Fibroblast of skin of left quadriceps (primary cell): ENCODE measurements at regions not wholly inside any gene's neighbourhood (a gene's known extent, or its start where the extent isn't known, plus 50 kb on each side); places are given as distances from the start of the nearest gene placed in this dataset.
"Not testable (repeated sequence)": the region's sequence is repeated elsewhere in the genome, so short reads cannot be mapped to it uniquely, and the experiment has no call there.

Experiments
- DNase-seq, 2 experiments: peaks; one replicate each; pipeline ENCODE4 v3.0.0-alpha.2; 2013; ENCODE audit warnings: low read depth in 2 of 2

DNA sequence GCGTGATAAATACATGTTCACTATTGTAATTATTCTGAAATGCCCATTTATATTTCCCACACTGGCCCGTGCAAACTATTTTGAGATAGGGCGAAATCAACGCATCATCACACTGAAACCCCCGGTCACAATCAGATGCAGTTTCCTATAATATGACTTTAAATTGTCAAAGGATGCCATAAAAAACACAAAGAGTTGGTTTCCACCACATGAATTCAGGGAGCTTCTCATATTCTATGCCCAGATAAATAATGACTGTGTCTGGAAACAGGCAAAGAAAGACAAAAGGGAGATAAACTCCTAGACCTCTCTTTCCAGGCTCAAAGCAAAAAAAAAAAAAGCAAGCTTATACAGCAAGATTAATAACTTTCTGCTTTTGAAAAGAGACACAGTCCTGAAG lies 375.8 kb upstream of the AKR1E2 start:
- DNase-seq = no peak

DNA sequence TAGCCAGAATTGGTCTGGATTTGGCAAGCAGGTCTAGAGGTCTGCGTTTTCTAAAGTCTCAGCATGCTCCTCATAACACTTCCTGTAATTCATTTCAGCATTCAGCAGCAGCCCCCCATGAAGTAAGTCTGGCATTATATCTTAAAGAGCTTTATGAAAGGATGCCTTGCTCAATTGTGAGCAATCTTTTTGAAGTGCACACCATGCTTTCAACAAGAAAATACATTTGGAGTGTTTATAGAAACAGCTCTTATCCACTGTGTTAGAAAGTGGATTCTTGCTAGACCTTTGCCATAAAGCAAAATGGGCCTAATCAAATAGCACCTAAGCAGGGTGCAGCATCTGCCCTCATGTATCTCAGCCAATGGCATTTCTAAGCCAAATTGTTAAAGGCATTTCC lies 378.0 kb upstream of the AKR1E2 start:
- DNase-seq = no peak

DNA sequence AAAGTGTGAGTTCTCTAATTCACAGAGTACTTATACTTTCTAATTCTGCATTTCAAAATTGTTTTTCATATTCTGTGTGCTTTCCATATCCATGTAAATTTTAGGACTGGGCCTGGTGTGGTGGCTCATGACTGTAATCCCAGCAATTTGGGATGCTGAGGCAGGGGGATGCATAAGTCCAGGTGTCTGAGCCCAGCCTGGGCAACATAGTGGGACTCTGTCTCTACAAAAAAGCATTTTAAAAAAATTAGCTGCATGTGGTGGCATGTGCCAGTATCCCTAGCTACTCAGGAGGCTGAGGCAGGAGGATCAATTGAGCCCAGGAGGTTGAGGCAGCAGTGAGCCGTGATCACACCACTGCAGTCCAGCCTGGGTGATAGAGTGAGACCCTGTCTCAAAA lies 382.6 kb upstream of the AKR1E2 start:
- no peak for DNase-seq

DNA sequence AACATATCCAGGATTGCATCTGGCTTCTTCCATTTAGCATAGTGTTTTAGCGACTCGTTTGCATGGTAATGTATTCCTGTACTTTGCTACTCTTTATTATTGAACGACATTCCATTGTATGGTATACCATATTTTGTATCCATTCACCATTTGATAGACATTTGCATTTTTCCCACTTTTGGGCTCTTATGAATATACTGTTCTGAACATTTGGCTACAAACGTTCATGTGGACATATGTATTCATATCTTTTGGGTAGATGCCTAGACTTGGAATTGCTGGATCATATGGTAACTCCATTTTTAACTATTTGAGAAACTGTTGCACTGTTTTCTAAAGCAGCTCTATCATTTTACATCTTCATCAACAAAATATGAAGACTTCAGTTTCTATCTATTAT lies 383.7 kb upstream of the AKR1E2 start:
- no peak for DNase-seq

GRCh38 chr10:4440260-4440659 lies 385.7 kb upstream of the AKR1E2 start:
- no peak for DNase-seq

- DNase-seq = no peak
Observed at GRCh38 chr10:4437791-4438190, 388.2 kb upstream of the AKR1E2 start.

DNA sequence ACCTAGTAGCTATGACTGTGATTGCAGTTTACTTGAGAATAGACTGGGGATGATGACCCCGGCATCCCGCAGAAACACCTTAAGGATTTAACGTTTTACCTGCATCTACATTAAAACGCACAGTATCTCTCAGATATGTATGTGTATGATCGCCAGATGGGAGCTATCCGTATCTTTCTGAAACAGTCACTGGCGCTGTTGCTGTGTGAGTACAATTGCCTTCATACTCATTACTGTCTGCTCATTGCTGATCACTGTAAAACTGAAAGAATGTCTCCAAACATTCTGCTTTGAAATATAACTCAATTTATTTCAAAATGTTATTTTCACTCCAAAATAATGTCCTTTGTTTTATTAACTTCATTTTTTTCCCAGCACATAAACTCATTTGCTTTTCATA lies 388.9 kb upstream of the AKR1E2 start:
- no peak for DNase-seq

- no peak for DNase-seq
Observed at GRCh38 chr10:4436103-4436502, 389.9 kb upstream of the AKR1E2 start.

DNA sequence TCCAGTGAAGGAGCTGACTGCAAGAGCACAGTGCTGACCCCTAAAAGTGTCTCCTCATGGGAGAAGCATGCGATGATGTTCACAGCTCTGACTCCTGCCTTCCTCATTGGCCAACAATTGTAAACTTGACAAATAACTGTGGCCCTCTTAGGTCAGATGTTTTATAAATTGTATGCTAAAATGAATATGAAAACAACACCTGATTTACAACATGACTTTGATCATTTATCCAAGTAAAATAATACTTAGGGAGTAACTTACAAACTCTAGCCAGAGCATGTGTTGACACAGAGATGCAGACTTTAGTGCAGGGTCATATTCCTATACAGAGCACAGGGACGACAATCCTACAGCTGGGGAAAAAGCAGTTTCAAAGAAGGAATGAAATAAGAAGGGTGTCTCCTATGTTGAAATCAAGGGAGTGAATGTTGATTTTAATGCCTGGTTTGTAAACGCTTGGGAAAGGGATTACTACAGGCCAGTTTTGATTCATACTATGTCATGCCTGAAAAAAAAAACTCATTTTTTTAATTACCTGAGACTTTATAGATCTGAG lies 391.4 kb upstream of the AKR1E2 start:
- DNase-seq = no peak

- no peak for DNase-seq
Observed at GRCh38 chr10:4434105-4434504, 391.9 kb upstream of the AKR1E2 start.

DNA sequence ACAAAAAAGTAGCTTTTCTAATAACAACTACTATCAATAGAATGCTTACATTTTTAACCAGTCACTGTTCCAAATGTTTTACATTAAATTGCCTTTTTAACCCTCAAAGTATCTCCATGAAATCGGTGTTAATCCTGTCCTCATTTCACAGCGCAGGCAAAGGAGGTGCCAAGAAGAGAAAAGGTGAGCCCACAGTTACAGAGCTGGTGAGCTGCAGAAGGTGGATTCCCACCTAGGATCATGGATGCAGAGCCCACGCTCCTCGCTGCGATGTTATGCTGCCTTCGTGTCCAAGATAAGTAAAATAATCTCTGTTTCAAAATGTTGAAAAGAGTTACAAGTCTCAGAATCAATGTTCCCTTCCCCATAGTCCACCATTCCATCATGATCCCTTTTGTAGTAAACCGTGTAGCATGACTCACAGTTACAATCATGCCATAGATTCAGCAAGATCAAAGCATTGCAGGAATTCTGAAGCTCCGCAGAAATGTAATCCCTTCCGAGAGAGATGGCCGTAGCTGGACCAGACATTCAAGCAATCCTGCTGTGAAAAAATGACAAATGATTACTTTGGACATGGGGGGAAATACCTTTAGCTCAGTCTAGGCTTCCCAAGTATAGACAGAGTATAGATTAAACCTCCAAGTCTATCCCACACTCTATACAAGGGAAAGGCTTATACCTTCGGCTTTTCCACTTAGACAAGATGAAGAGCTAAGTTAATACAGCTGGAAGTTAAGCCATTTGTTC lies 394.7 kb upstream of the AKR1E2 start:
- peak; percentile 83 to 84 for DNase-seq

DNA sequence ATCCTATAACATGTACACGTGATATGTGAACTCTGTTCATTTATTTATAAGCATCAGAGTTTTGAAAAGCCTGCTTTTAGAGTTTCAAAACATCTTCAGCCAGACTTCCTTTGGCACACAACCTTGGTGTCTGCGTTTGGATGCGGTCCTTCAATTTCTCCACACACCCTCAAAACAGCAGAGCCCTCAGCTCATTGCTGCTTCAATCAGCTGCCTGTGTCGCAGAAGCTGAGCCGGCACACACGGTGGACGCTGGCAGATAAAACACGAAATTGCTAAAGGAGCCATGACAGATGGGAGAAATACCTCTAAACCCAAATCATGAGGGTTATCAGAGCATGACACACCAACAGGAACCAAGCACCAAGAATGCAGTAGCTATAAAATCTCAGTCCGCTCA lies 396.4 kb upstream of the AKR1E2 start:
- no peak for DNase-seq

DNA sequence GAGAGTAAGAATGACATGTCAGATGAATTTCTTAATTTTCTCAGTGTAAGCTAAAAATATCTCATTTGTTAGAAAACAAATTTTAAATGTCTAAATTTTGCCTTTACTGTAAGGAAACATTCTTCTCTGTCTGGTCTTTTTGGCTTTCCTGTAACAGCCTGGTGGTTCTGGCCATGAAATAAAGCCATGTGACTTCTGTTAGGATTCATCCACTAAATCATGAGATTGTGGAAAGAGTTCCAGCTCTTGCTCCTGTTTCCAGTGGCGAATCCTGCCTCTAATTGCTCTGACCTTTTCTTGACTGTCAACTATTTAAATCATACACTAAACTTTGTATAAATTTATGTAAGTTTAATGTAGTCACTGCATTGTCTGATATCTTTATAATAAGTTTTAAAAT lies 398.5 kb upstream of the AKR1E2 start:
- no peak for DNase-seq

DNA sequence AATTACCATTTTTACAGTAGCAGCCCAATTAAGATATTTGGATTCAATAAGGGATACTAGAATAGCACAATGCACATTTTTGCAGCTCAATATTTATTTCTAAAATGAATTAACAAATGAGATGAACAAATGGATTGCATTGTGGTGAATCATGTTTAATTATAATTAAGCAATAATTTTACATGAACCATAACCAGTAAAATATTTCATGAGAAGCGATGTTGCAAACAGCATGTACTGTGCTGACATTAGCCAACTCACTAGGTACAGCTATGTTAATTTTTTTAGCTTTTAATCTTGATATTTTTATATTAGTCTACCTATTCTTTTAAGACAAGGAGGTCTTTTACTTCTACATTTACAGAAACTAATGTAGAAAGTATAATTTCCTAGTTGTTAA lies 399.1 kb upstream of the AKR1E2 start:
- DNase-seq = no peak

DNA sequence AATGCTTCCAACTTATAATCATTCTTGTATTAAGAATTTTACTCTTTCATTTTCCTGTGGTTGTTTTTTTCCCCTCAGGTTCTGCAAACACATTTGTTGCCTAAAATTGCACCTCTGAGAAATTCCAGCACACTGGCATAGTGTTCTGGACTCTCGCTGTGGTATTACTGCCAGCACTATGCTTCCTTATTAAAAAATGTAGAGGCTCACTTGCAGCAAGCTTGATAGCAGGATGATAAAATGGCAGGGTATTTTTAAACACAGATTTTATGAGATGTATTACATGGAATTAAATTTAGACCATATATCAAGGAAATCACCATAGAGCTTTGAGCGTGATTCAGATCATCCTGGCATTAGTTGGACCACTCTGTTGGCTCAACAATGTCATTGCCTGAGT lies 416.7 kb upstream of the AKR1E2 start:
- no peak for DNase-seq

- DNase-seq = peak; percentile 52 to 56
Observed at GRCh38 chr10:4407783-4408182, 418.2 kb upstream of the AKR1E2 start.

GRCh38 chr10:4405828-4406227 lies 420.2 kb upstream of the AKR1E2 start:
- DNase-seq = no peak

DNA sequence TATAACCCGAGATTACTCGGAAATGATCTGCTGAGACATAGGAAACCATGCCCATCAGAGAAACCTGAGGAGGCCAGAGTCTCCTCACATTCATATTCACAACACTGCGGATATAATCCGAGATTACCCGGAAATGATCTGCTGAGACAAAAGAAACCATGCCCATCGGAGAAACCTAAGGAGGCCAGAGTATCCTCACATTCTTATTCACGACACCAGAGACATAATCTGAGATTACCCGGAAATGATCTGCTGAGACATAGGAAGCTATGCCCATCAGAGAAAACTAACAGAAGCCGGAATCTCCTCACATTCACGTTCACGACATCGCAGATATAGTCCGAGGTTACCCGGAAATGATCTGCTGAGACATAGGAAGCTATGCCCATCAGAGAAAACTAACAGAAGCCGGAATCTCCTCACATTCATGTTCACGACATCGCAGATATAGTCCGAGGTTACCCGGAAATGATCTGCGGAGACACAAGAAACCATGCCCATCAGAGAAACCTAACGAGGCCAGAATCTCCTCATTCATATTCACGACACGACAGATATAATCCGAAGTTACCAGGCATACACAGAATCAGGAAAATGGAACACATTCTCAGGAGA lies 422.3 kb upstream of the AKR1E2 start:
- DNase-seq = no peak

GRCh38 chr10:4401080-4401479 lies 424.9 kb upstream of the AKR1E2 start:
- DNase-seq = not testable (repeated sequence)

DNA sequence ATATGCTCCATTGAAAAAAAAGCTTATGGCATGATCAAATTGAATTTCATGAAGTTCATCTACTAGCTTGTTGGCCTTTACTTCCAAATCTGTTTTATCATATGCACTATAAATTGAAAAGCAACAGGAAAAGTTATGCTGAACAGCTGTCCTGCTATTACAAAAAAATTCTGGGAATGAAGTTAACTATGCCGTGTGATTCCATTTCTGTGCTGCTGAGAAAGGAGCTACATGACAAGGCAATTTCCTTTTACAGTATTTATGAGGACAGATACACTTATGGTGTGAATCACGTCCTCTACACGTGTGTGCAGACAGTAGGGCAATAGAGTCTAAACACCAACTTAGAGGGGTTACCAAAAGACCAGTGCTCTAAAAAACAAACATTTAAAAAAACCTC lies 426.5 kb upstream of the AKR1E2 start:
- peak; percentile 78 to 81 for DNase-seq

- no peak for DNase-seq
Observed at GRCh38 chr10:4398602-4399001, 427.4 kb upstream of the AKR1E2 start.

- DNase-seq = no peak
Observed at GRCh38 chr10:4397337-4397736, 428.7 kb upstream of the AKR1E2 start.
